Left ventricle myocardium superior (tissue), 1 donor: ENCODE measurements at regions not wholly inside any gene's neighbourhood (a gene's known extent, or its start where the extent isn't known, plus 50 kb on each side); places are given as distances from the start of the nearest gene placed in this dataset.
"Not testable (repeated sequence)": the region's sequence is repeated elsewhere in the genome, so short reads cannot be mapped to it uniquely, and the experiment has no call there.

Experiments
- ATAC-seq: fragments of 200-7000 bp; cut with Tn5 transposase; one replicate; pipeline ENCODE4 v1.9.1; 2020; ENCODE audit warnings: mild to moderate bottlenecking, moderate library complexity
- DNase-seq: peaks from one replicate; pipeline ENCODE4 v3.0.0-alpha.2; 2020
- intact Hi-C: fragments of 100-400 bp; cut with micrococcal nuclease; formaldehyde crosslinking; loops from one replicate; pipeline ENCODE4 v1.11.0; 2022
- donor health status: DM: no; HTN: yes; CAD: no; lungs with severe emphysema.

GRCh38 chr16:49936791-49937190, 80.9 kb upstream of the ZNF423 start:
- intact Hi-C loops, result no loop called here
- no peak for ATAC-seq
- no peak for DNase-seq

DNA sequence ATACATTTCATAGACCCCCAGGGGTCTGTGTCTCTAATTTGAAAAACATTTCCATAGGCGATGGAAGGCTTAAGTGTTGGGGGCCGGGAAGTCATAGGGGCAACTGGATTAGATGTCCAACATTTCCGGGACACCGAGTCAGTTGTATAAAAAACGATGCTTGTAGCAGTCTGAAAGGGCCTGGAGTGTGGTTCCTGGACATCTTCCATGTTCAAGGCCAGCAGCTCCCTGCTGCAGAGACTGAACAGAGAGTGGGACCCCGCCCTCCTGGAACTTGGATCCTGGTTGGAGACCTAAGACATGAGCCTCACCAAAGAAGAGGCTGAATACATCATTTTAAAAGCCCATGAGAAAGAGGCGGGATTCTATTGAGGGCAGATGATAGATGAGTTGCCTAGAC, 82.0 kb upstream of the ZNF423 start:
- DNase-seq (no peak), ATAC-seq (no peak)
- intact Hi-C loops, result no loop called here

DNA sequence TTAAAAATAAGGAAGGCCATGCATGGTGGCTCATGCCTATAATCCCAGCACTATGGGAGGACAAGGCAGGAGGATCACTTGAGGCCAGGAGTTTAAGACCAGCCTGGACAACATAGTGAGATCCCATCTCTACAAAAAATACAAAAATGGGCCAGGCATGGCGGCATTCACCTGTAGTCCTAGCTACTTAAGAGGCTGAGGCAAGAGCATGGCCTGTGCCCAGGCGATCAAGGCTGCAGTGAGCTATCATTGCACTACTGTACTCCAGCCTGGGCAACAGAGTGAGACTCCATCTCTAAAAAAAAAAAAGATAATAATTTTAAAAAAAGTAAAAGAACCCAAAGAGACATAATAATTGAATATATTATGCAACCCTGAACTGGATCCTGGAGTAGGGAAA, 83.6 kb upstream of the ZNF423 start:
- DNase-seq, result no peak
- ATAC-seq, result no peak
- intact Hi-C loops, result no loop called here

- ATAC-seq (no peak), DNase-seq (no peak)
- intact Hi-C loops, result no loop called here
These were observed 84.4 kb upstream of the CNEP1R1 start for GRCh38 chr16:49940464-49941224.

DNA sequence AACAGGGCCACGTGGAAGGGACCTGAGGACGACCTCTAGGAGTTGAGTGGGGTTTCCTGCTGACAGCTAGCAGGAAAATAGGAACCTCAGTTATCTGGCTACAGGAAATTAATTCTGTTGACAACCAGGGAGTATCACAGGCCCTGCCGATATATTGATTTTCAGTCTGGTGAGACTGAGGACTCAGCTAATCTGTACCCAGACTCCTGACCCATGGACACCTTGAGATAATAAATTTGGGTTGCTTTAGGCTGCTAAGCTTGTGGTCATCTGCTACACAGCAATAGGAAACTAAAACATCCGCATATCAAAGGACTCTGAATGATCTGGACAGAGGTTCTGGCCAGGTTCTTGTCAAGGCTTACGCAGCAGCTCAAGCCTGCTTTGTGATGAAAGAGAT, 80.8 kb upstream of the CNEP1R1 start:
- DNase-seq, result no peak
- no peak for ATAC-seq
- intact Hi-C loops, result no loop called here

- DNase-seq (no peak), ATAC-seq (no peak)
- intact Hi-C loops, result no loop called here
These were observed 76.9 kb upstream of the CNEP1R1 start for GRCh38 chr16:49947907-49948678.

DNA sequence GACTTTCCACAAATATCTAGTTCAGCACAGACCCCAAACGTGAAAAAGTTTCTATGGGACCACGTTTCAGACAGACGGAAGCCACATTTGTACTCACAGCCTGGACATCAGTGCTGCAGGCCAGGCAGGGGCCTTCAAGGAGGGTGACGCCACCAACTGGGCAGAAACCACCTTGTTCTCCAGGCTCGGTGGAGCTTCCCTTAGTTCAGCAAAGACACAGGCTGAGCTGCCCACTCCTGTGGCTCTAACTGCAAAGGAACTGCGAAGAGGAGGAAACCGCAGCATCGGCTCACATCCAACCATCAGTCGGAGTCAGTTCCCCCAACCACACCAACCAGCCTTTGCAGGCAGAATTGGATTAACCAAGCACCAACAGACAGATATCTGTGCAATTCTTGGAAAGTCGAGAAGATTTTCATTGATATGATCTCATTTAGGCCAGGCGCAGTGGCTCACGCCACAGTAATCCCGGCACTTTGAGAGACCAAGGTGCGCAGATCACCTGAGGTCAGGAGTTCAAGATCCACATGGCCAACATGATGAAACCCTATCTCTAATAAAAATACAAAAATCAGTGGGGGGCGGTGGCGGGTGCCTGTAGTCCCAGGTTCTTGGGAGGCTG, 73.3 kb upstream of the CNEP1R1 start:
- no peak for DNase-seq
- ATAC-seq, result no peak

GRCh38 chr16:49952386-49952785, 72.6 kb upstream of the CNEP1R1 start:
- intact Hi-C loops, result no loop called here
- ATAC-seq, result no peak
- DNase-seq, result no peak

More for the DNA sequence above, 73.3 kb upstream of the CNEP1R1 start:
- intact Hi-C loops, result no loop called here

DNA sequence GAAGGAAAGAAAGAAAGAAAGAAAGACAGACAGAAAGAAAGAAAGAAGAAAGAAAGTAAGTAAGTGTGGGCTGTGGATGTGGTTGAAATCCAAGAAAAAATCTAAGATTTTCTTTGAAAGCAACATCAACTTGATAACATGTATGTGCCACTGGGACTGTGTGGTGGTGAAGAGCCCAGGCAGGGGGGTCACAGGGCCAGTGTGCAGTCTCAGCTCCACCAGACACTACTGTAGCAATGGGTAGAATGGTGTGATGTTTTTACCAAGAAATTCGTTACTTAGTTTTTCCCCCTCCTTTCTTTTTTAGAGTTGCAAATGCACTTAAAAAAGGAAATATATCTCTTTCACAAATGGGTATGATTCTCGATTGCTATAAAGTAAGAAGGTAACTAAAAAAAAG, 71.9 kb upstream of the CNEP1R1 start:
- intact Hi-C loops, result no loop called here
- DNase-seq (no peak), ATAC-seq (no peak)

DNA sequence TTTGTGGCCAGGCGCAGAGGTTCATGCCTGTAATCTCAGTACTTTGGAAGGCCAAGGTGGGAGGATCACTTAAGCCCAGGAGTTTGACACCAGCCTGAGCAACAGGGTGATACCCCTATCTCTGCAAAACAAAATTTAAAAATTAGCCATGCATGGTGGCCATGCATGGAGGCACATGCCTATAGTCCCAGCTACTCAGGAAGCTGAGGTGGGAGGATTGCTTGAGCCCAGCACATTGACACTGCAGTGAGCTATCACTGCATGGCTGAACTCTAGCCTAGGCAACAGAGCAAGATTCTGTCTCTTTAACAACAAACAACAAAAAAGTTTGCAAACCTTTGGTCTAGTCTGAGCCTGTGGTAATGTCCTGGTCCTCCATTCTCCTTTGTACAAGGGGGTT, 69.2 kb upstream of the CNEP1R1 start:
- intact Hi-C loops, result no loop called here
- DNase-seq (no peak), ATAC-seq (no peak)

DNA sequence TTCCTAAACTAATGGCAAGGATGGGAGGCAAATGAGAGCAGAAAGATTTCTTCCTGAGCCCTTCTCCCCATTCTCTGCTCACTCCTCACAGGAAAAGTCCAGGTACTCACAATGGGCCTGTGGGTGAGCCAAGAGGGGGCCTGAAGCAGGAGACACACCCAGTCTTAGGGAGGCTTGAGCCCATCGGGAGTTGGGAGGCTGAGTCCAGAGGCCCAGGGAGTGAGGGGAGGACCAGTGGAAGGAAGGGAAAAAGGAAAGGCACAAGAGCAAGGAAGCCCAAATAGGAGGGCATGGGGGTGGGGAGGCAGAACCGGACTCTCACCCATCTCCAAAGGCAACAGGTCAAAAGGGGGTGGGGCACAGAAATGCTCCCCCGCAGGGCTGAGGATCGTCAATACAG, 68.1 kb upstream of the CNEP1R1 start:
- intact Hi-C loops, result no loop called here
- ATAC-seq (no peak), DNase-seq (no peak)

DNA sequence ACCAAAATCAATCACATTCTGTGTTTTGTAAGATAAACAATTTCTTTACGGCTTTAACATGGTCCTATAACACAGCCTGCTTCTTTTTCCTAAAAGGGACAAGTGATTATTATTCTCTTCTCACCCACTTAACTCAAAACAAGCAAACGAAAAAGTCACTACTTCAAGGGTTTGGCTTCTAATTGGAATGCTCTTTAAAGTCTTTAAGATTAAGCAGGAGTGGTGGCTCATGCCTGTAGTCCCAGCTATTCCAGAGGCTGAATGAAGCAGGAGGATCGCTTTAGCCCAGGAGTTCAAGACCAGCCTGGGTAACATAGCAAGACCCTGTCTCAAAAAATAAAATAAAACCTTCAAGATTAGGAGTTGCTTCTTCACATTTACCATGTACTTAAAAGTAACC, 66.6 kb upstream of the CNEP1R1 start:
- intact Hi-C loops, result no loop called here
- no peak for ATAC-seq
- no peak for DNase-seq

- intact Hi-C loops, result no loop called here
- no peak for ATAC-seq
These were observed 65.3 kb upstream of the CNEP1R1 start for GRCh38 chr16:49959552-49960277.

DNA sequence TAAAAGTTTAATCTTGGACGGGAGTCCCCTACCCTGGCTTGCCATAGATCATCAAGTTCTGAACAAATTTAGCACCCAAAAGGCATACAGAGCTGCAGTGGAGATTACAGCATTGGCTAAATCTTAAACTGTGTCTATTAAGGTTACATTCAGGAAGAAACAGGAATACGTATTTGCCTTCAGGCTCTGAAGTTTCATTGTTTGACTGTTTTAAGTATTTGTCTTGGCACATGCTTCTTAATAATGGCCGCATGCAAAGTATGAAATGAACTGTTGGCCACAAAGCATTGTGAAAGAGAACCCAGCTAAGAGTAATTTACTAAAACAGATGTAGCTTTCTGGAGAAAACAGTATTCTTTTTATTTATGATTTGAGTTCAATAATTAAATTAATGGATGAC, 63.9 kb upstream of the CNEP1R1 start:
- DNase-seq (no peak), ATAC-seq (no peak)
- intact Hi-C loops, result no loop called here

More at GRCh38 chr16:49959552-49960277, 65.3 kb upstream of the CNEP1R1 start:
- DNase-seq, result no peak

DNA sequence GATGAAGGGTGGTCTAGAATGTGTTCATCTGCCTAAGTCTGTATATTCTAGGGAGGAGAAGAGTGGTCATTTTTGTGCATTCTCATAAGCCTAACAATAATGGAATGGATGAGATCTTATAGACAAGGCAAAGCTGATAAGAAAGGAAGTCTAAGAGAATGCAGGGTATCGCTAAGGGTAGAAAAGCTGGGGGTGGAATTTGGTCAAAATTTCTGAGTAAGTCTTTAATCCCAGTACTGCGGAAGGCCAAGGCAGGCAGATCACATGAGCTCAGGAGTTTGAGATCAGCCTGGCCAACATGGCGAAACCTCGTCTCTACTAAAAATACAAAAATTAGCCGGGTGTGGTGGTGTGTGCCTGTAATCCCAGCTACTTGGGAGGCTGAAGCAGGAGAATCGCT, 62.5 kb upstream of the CNEP1R1 start:
- DNase-seq, ATAC-seq, intact Hi-C loops: not testable (repeated sequence)

- ATAC-seq, result no peak
- intact Hi-C loops, result no loop called here
- DNase-seq, result no peak
These were observed 60.7 kb upstream of the CNEP1R1 start for GRCh38 chr16:49964316-49964715.

DNA sequence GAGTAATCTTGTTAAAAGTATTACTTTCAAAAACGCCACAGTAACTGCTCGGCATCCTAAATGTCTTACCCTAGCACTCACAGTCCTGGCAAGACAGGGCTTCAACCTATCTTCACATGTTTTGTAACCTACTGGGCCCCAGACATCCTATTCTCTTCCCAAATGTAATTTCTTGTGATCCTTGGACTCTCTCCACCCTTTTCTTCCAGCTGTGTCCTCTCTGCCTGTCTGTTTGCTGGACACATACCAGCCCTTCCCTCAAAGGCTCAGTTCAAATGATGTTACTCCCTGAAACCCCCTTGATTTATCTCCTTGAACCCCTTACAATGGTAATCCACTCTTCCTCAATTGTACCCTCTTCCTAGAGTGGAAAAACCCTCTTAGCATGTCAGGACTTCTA, 60.1 kb upstream of the CNEP1R1 start:
- DNase-seq, result no peak
- intact Hi-C loops, result no loop called here
- ATAC-seq, result peak; percentile 31

DNA sequence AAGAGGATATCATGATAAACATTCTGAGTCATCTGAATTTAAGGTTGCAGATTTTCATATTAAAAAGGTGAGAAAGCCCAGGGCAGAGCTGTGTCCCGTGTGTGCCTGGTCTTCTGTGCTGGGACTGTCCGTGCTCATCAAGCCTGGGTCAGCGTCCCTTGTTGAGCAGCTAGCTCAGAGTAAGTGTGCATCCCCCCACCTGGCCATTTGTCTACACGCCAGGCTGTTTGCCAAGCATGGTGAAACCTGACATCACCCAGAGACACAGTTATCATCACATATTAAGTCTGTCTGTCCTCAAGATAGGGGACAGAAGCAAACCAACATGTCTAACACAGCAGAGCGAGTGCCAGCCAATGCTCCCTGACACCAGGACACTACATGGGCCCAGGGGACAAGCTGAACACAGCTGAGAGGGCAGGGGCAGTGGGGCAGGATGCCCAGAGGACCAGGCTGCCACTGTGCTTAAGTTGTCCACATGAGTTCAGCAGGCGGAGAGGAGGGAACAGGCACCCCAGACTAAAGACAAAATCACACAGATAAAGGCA, 57.9 kb upstream of the CNEP1R1 start:
- intact Hi-C loops, result no loop called here
- ATAC-seq, result peak; percentile 95
- DNase-seq, result peak; percentile 62
